Vagina (tissue), 2 donors: ENCODE measurements at regions not wholly inside any gene's neighbourhood (a gene's known extent, or its start where the extent isn't known, plus 50 kb on each side); places are given as distances from the start of the nearest gene placed in this dataset.

Source experiments
- POLR2AphosphoS5 ChIP-seq, 2 donors: sonication (generic); formaldehyde crosslinking; IDR thresholded peaks; one replicate each; pipeline ENCODE4 v1.9.0; 2017; ENCODE audit warnings: antibody characterized with exemption in 2 of 2, mild to moderate bottlenecking in 2 of 2, low read depth in 1 of 2; ENCODE audit not compliant: insufficient read depth in 1 of 2
- TF ChIP-seq, protein P1 (sequence below), 3 experiments: fragments of 450-650 bp in 2 of 3; fragments of 200-600 bp in 1 of 3; sonication (generic) in 1 of 3; IDR thresholded peaks; one replicate each; pipeline ENCODE4 v1.5.1; 2017 to 2019; ENCODE audit warnings: antibody characterized with exemption in 3 of 3, mild to moderate bottlenecking in 2 of 3, moderate library complexity in 2 of 3

DNA sequence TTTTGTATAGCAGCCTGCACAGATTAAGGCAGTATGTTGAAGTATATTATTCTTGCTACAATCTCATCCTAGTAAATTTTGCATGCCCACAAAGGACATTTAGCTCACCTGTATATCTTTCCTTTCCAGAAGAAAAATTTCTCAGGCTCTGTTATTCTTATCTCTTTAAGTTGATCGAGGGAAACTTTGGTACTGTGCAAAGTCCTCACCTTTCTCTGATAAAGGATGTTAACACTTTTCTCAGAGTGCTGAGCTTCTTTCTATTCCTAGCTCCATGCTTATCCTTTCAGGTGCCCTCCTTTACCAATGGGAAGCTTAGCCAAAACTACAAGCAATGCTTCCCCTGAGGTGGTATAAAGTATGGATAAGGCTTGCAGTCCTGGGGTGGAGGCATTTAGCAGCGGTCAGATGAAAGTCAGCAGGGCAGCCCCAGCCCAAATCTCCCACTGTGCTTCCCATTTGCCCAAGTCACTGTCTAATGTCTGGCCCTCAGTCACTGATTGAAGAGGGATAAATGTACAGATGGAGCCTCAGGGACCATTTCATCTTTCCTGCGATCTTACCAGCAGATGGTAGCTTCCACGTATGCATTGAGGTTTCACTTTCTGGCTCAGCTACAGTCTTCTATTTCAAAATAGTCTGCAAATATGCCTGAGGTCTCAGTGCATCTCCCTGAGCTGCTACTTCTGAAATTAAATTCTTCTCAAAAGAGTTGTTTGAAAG lies 127.8 kb upstream of the P2RY1 start:
- TF ChIP-seq, protein P1, sequence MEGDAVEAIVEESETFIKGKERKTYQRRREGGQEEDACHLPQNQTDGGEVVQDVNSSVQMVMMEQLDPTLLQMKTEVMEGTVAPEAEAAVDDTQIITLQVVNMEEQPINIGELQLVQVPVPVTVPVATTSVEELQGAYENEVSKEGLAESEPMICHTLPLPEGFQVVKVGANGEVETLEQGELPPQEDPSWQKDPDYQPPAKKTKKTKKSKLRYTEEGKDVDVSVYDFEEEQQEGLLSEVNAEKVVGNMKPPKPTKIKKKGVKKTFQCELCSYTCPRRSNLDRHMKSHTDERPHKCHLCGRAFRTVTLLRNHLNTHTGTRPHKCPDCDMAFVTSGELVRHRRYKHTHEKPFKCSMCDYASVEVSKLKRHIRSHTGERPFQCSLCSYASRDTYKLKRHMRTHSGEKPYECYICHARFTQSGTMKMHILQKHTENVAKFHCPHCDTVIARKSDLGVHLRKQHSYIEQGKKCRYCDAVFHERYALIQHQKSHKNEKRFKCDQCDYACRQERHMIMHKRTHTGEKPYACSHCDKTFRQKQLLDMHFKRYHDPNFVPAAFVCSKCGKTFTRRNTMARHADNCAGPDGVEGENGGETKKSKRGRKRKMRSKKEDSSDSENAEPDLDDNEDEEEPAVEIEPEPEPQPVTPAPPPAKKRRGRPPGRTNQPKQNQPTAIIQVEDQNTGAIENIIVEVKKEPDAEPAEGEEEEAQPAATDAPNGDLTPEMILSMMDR (IDR thresholded peaks at IDR 0.05): no peak
- no peak for TF ChIP-seq POLR2AphosphoS5 (IDR thresholded peaks at IDR 0.05; ENCODE audit: insufficient read depth in 1 of 2, low read depth in 1 of 2)
